Neural cell (in vitro differentiated cells): ENCODE measurements at regions not wholly inside any gene's neighbourhood (a gene's known extent, or its start where the extent isn't known, plus 50 kb on each side); places are given as distances from the start of the nearest gene placed in this dataset.

Source experiments
- H2AFZ ChIP-seq: fragments of 200-600, 300-800 bp; sonication (generic), shearing (Covaris generic); 2 replicates; pipeline ENCODE4 v1.6.0; 2014; ENCODE audit warnings: low read depth, mild to moderate bottlenecking, antibody characterized with exemption, low read length, moderate library complexity
- H3F3A ChIP-seq: fragments of 200-600 bp; shearing (Covaris generic); 2 replicates; pipeline ENCODE4 v1.6.1; 2016; ENCODE audit warnings: mild to moderate bottlenecking, moderate library complexity, mixed read lengths, antibody characterized with exemption, low read length; ENCODE audit not compliant: insufficient read depth, poor library complexity, severe bottlenecking
- H3K27ac ChIP-seq: fragments of 200-600, 300-800 bp; sonication (generic), shearing (Covaris generic); 2 replicates; pipeline ENCODE4 v1.5.1; 2014; ENCODE audit warnings: mild to moderate bottlenecking, low read length, moderate library complexity
- H3K27me3 ChIP-seq: fragments of 300-800, 200-600 bp; sonication (generic), shearing (Covaris generic); 2 replicates; pipeline ENCODE4 v1.6.0; 2014; ENCODE audit warnings: mild to moderate bottlenecking, low read depth, low read length, moderate library complexity; ENCODE audit not compliant: insufficient read depth
- H3K36me3 ChIP-seq: fragments of 300-800, 200-600 bp; sonication (generic), shearing (Covaris generic); 2 replicates; pipeline ENCODE4 v1.5.1; 2014; ENCODE audit warnings: mild to moderate bottlenecking, antibody characterized with exemption, low read length, moderate library complexity; ENCODE audit not compliant: insufficient read depth
- H3K4me2 ChIP-seq: fragments of 300-800, 200-600 bp; sonication (generic), shearing (Covaris generic); 2 replicates; pipeline ENCODE4 v1.6.0; 2014; ENCODE audit warnings: mild to moderate bottlenecking, low read length
- H3K4me3 ChIP-seq: fragments of 300-800, 200-600 bp; sonication (generic), shearing (Covaris generic); 2 replicates; pipeline ENCODE4 v1.5.1; 2014; ENCODE audit warnings: mild to moderate bottlenecking, low read length, moderate library complexity
- H3K79me2 ChIP-seq: fragments of 200-600 bp; shearing (Covaris generic); replicated peaks from 2 replicates; pipeline ENCODE4 v1.6.0; 2014; ENCODE audit warnings: mild to moderate bottlenecking, low read length, moderate library complexity; ENCODE audit not compliant: insufficient read depth
- H3K9ac ChIP-seq: fragments of 300-800, 200-600 bp; sonication (generic), shearing (Covaris generic); 2 replicates; pipeline ENCODE4 v1.6.1; 2016; ENCODE audit warnings: mild to moderate bottlenecking, low read length, mixed read lengths
- H3K9me2 ChIP-seq: fragments of 200-600 bp; shearing (Covaris generic); 2 replicates; pipeline ENCODE4 v1.6.1; 2016; ENCODE audit warnings: mild to moderate bottlenecking, low read length, mixed read lengths; ENCODE audit not compliant: insufficient read depth
- H3K9me3 ChIP-seq: fragments of 200-600, 300-800 bp; sonication (generic), shearing (Covaris generic); 2 replicates; pipeline ENCODE4 v1.6.1; 2016; ENCODE audit warnings: mild to moderate bottlenecking, mixed run types, low read length, moderate library complexity, mixed read lengths
- H4K20me1 ChIP-seq: fragments of 200-600 bp; shearing (Covaris generic); 2 replicates; pipeline ENCODE4 v1.6.1; 2016; ENCODE audit warnings: mild to moderate bottlenecking, mixed run types; ENCODE audit not compliant: insufficient read depth
- EP300 ChIP-seq: fragments of 450-650 bp; conservative IDR thresholded peaks from 2 replicates; pipeline ENCODE4 v1.6.1; 2014; ENCODE audit warnings: antibody characterized with exemption, mild to moderate bottlenecking, moderate library complexity; ENCODE audit not compliant: poor library complexity, severe bottlenecking
- EZH2 ChIP-seq: fragments of 200-600, 300-800 bp; shearing (Covaris generic), sonication (generic); IDR thresholded peaks from 2 replicates; pipeline ENCODE4 v1.6.1; 2014; ENCODE audit warnings: antibody characterized with exemption, low read length, borderline replicate concordance, mild to moderate bottlenecking; ENCODE audit not compliant: insufficient read depth, poor library complexity, severe bottlenecking
- MXI1 ChIP-seq: fragments of 450-650 bp; conservative IDR thresholded peaks from 2 replicates; pipeline ENCODE4 v1.6.1; 2014; ENCODE audit warnings: antibody characterized with exemption, mild to moderate bottlenecking; ENCODE audit not compliant: poor library complexity, severe bottlenecking
- POLR2AphosphoS5 ChIP-seq: IDR thresholded peaks from 2 replicates; pipeline ENCODE4 v1.6.1; 2012
- RAD21 ChIP-seq: fragments of 450-650 bp; conservative IDR thresholded peaks from 2 replicates; pipeline ENCODE4 v1.6.1; 2014; ENCODE audit warnings: antibody characterized with exemption, mild to moderate bottlenecking, moderate library complexity
- SMC3 ChIP-seq: fragments of 450-650 bp; conservative IDR thresholded peaks from 2 replicates; pipeline ENCODE4 v1.6.1; 2014; ENCODE audit warnings: antibody characterized with exemption, mild to moderate bottlenecking, moderate library complexity; ENCODE audit not compliant: poor library complexity
- TAF1 ChIP-seq: IDR thresholded peaks from 2 replicates; pipeline ENCODE4 v1.6.1; 2012; ENCODE audit warnings: low read depth
- TF ChIP-seq, protein P1 (sequence below): fragments of 450-650 bp; IDR thresholded peaks from 2 replicates; pipeline ENCODE4 v1.5.1; 2014; ENCODE audit warnings: antibody characterized with exemption, mild to moderate bottlenecking, moderate library complexity; ENCODE audit not compliant: poor library complexity, severe bottlenecking
- TF ChIP-seq, protein P2 (sequence below): IDR thresholded peaks from 2 replicates; pipeline ENCODE4 v1.6.1; 2012; ENCODE audit warnings: borderline replicate concordance

DNA sequence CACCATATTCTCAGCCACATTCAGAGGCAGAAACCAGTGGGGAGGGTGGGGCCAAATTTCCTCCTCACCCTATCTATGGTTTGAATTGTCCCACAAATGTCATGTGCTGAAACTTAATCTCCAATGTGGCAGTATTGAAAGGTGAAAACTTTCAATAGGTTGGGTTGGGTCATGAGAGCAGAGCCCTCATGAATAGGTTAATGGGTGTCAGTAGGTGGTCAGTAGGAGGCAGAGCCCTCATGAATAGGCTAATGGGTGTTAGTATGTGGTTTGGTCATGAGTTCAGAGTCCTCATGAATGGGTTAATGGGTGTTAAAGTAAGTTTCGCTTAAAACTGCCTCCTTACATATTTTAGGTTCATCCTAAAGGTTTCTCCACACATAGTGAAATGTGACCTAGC is 170.0 kb downstream of the FCRL5 start:
- TF ChIP-seq, protein P1, sequence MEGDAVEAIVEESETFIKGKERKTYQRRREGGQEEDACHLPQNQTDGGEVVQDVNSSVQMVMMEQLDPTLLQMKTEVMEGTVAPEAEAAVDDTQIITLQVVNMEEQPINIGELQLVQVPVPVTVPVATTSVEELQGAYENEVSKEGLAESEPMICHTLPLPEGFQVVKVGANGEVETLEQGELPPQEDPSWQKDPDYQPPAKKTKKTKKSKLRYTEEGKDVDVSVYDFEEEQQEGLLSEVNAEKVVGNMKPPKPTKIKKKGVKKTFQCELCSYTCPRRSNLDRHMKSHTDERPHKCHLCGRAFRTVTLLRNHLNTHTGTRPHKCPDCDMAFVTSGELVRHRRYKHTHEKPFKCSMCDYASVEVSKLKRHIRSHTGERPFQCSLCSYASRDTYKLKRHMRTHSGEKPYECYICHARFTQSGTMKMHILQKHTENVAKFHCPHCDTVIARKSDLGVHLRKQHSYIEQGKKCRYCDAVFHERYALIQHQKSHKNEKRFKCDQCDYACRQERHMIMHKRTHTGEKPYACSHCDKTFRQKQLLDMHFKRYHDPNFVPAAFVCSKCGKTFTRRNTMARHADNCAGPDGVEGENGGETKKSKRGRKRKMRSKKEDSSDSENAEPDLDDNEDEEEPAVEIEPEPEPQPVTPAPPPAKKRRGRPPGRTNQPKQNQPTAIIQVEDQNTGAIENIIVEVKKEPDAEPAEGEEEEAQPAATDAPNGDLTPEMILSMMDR, result no peak
- TF ChIP-seq, protein P2, sequence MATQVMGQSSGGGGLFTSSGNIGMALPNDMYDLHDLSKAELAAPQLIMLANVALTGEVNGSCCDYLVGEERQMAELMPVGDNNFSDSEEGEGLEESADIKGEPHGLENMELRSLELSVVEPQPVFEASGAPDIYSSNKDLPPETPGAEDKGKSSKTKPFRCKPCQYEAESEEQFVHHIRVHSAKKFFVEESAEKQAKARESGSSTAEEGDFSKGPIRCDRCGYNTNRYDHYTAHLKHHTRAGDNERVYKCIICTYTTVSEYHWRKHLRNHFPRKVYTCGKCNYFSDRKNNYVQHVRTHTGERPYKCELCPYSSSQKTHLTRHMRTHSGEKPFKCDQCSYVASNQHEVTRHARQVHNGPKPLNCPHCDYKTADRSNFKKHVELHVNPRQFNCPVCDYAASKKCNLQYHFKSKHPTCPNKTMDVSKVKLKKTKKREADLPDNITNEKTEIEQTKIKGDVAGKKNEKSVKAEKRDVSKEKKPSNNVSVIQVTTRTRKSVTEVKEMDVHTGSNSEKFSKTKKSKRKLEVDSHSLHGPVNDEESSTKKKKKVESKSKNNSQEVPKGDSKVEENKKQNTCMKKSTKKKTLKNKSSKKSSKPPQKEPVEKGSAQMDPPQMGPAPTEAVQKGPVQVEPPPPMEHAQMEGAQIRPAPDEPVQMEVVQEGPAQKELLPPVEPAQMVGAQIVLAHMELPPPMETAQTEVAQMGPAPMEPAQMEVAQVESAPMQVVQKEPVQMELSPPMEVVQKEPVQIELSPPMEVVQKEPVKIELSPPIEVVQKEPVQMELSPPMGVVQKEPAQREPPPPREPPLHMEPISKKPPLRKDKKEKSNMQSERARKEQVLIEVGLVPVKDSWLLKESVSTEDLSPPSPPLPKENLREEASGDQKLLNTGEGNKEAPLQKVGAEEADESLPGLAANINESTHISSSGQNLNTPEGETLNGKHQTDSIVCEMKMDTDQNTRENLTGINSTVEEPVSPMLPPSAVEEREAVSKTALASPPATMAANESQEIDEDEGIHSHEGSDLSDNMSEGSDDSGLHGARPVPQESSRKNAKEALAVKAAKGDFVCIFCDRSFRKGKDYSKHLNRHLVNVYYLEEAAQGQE, result no peak
- TF ChIP-seq EP300, result no peak
- no peak for TF ChIP-seq RAD21
- no peak for TF ChIP-seq MXI1
- TF ChIP-seq POLR2AphosphoS5, result no peak
- TF ChIP-seq TAF1, result no peak
- no peak for TF ChIP-seq SMC3
- TF ChIP-seq EZH2, result no peak
- no peaks in the 10 kb centered on the region for H3K36me3 ChIP-seq

GRCh38 chr1:157380523-157380922 is 171.8 kb downstream of the FCRL5 start:
- Histone ChIP-seq H3K4me3 (no peak overlapping the region), H3K79me2 (no peaks in the 10 kb centered on the region), H3K36me3 (no peaks in the 10 kb centered on the region), H3K9ac (no peak overlapping the region), H3K9me3 (no peaks in the 10 kb centered on the region), H2AFZ (no peak overlapping the region), H3K9me2 (no peaks in the 10 kb centered on the region), H3K4me2 (no peak overlapping the region), H3K27me3 (no peaks in the 10 kb centered on the region), H3K27ac (no peak overlapping the region), H3F3A (no peaks in the 10 kb centered on the region), H4K20me1 (no peaks in the 10 kb centered on the region)
- TF ChIP-seq POLR2AphosphoS5, result no peak
- TF ChIP-seq, protein P2, result no peak
- TF ChIP-seq EZH2, result no peak
- TF ChIP-seq MXI1, result no peak
- TF ChIP-seq TAF1, result no peak
- no peak for TF ChIP-seq SMC3

More for the DNA sequence above, 170.0 kb downstream of the FCRL5 start:
- Histone ChIP-seq H2AFZ (no peak overlapping the region), H3K9me2 (no peaks in the 10 kb centered on the region), H3K4me3 (no peak overlapping the region), H3K9ac (no peak overlapping the region), H3K4me2 (no peak overlapping the region), H3K27me3 (no peaks in the 10 kb centered on the region), H3K9me3 (no peaks in the 10 kb centered on the region), H4K20me1 (no peaks in the 10 kb centered on the region), H3K79me2 (no peaks in the 10 kb centered on the region), H3F3A (no peaks in the 10 kb centered on the region), H3K27ac (no peak overlapping the region)
